AG09319 (cell line): ENCODE measurements at regions not wholly inside any gene's neighbourhood (a gene's known extent, or its start where the extent isn't known, plus 50 kb on each side); places are given as distances from the start of the nearest gene placed in this dataset.
A peak's percentile ranks its signal among the peaks of the same experiment; 100 is the strongest.

Source experiments
- DNase-seq: peaks from one replicate; pipeline ENCODE4 v3.0.0-alpha.2; 2010; ENCODE audit warnings: low read depth; ENCODE audit errors: extremely low read depth
- CTCF ChIP-seq: IDR thresholded peaks from 2 replicates; pipeline ENCODE4 v1.5.1; 2011; ENCODE audit warnings: low read depth, mild to moderate bottlenecking, inconsistent platforms, low read length, moderate library complexity

GRCh38 chr2:234147335-234147861, 96.9 kb downstream of the SPP2 start:
- TF ChIP-seq CTCF = no peak
- DNase-seq = no peak

DNA sequence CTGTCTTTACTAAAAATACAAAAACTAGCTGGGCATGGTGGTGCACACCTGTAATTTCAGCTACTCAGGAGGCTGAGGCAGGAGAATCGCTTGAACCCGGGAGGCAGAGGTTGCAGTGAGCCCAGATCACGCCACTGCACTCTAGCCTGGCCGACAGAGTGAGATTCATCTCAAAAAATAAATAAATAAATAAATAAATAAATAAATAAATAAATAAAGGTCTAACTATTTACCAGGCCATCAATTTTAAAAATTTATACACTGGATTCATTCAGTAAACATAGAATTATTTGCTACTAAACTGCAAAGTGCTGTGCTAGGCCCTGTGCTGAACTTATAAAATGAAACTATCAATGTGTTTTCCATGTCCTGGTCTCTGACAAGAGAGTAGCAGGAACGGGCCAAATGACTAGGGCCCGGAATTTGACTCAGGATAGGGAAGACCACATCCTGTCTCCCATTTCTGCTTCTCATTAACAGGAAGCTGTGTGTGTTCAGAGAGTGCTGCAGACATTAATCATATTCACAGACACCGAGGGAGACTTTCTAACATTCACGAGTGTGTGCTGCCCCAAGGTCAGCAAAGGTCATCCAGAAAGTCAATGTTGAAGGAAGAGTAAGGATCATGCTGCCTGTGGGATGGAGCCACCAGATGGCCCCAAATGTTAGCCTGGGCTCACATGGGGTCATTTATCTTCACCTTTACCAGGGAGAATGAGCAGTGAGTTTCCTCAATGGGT, 95.8 kb downstream of the SPP2 start:
- DNase-seq = peak; percentile 37
- peak; percentile 5 for TF ChIP-seq CTCF

DNA sequence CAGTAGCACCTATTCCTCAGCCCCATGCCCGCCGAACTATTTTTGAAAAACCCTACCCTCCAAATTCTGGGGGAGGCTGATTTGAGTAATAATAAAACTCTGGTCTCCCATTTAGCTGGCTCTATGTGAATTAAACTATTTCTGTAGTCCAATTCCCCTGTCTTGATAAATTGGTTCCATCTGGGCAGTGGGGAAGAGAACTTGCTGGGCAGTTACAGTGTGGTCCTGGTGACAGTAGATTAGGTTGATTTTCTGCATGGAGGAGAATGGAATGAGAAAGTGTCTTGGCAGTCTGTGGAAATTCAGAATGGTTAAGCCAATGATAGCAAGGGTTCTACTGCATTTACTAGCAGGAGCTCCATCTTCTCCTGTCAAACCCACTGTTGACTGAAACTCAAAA, 95.0 kb downstream of the SPP2 start:
- DNase-seq = no peak
- no peak for TF ChIP-seq CTCF

GRCh38 chr2:234145057-234145456, 94.6 kb downstream of the SPP2 start:
- no peak for DNase-seq
- no peak for TF ChIP-seq CTCF

GRCh38 chr2:234143896-234144295, 93.4 kb downstream of the SPP2 start:
- no peak for TF ChIP-seq CTCF
- no peak for DNase-seq

DNA sequence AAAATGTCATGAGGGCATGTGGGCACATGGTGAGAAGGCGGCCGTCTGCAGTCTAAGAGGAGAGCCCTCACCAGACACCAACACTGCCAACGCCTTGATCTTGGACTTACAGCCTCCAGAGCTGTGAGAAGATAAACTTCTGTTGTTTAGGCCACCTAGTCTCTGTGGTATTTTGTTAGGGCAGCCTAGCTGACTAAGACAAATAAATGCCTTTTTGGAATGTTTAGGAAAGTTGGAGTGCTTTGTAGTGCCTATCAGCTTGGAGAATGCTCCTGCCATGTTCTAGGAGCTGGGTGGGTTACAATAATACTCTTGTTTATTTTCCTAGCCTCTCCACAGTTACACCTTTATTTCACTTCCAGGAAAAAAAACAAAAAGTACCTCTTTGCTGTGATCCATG, 92.0 kb downstream of the SPP2 start:
- TF ChIP-seq CTCF = no peak
- no peak for DNase-seq

- no peak for TF ChIP-seq CTCF
- no peak for DNase-seq
Observed at GRCh38 chr2:234139755-234140154, 89.3 kb downstream of the SPP2 start.
